ENCODE measurements at regions not wholly inside any gene's neighbourhood (a gene's known extent, or its start where the extent isn't known, plus 50 kb on each side); places are given as distances from the start of the nearest gene placed in this dataset.

GRCh38 chr3:109608574-109608973, 271.2 kb upstream of the DPPA4 start:
- Histone ChIP-seq H3K27ac (ENCODE audit: low read depth, low read length, poor library complexity, severe bottlenecking) (no peak overlapping the region), H3K27me3 (replicated peaks; ENCODE audit: insufficient read depth, low read depth, low read length, poor library complexity) (no peaks in the 10 kb centered on the region), H3K36me3 (ENCODE audit: insufficient read depth, low read length, poor library complexity, severe bottlenecking) (no peaks in the 10 kb centered on the region), H3K9me3 (ENCODE audit: low read depth, low read length, poor library complexity, severe bottlenecking) (no peaks in the 10 kb centered on the region), H3K4me3 (ENCODE audit: low read depth, low read length, poor library complexity, severe bottlenecking) (no peak overlapping the region), H3K4me1 (ENCODE audit: insufficient read depth, low read length, poor library complexity, severe bottlenecking) (no peaks in the 10 kb centered on the region)
- CTCF ChIA-PET = no interaction called here
- TF ChIP-seq EZH2 (IDR thresholded peaks at IDR 0.05; ENCODE audit: borderline replicate concordance, low read depth, low read length, poor library complexity, severe bottlenecking) = no peak
- TF ChIP-seq, protein P1, sequence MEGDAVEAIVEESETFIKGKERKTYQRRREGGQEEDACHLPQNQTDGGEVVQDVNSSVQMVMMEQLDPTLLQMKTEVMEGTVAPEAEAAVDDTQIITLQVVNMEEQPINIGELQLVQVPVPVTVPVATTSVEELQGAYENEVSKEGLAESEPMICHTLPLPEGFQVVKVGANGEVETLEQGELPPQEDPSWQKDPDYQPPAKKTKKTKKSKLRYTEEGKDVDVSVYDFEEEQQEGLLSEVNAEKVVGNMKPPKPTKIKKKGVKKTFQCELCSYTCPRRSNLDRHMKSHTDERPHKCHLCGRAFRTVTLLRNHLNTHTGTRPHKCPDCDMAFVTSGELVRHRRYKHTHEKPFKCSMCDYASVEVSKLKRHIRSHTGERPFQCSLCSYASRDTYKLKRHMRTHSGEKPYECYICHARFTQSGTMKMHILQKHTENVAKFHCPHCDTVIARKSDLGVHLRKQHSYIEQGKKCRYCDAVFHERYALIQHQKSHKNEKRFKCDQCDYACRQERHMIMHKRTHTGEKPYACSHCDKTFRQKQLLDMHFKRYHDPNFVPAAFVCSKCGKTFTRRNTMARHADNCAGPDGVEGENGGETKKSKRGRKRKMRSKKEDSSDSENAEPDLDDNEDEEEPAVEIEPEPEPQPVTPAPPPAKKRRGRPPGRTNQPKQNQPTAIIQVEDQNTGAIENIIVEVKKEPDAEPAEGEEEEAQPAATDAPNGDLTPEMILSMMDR (conservative IDR thresholded peaks at IDR 0.05; ENCODE audit: low read depth, low read length) = no peak
- intact Hi-C loops (cut with micrococcal nuclease; ENCODE audit: unreplicated experiment) = no loop called here
- DNase-seq (ENCODE audit: low spot score) = no peak
- POLR2A ChIA-PET (ENCODE audit: low non-redundant PET) = interaction anchor here (0.6 kb wide), 1 partner anchor 8 kb away, joined by 4 read pairs; no protein-coding TSS in a partner anchor
- no TSS peak for BruUV-seq (replicated peaks)

DNA sequence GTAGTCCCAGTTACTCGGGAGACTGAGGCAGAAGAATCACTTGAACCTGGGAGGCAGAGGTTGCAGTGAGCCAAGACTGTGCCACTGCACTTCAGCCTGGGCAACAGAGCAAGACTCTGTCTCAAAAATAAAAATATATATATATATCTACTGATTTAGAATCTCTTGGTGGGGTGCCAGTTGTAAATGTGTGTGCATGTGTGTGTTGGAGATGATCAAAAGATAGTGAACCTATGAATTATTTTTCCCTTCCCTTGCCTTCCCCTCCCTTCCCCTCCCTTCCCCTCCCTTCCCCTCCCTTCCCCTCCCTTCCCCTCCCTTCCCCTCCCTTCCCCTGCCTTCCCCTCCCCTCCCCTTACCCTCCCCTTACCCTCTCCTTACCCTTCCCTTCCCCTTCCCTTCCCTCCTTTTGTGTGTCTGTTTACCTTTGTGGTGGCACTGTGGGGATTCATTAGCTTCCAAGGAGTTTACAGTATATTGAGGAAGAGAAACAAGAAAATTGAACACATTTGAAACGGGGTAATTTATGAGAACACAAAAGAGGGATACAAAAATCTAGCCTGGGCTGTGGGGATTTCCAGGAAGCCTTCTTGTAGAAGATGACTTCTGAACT, 281.5 kb upstream of the DPPA4 start:
- ChIA-PET CTCF (no interaction called here), POLR2A (ENCODE audit: low non-redundant PET) (no interaction called here)
- DNase-seq (ENCODE audit: low spot score) = no peak
- Histone ChIP-seq H3K4me1 (ENCODE audit: insufficient read depth, low read length, poor library complexity, severe bottlenecking) (no peaks in the 10 kb centered on the region), H3K9me3 (ENCODE audit: low read depth, low read length, poor library complexity, severe bottlenecking) (no peaks in the 10 kb centered on the region), H3K4me3 (ENCODE audit: low read depth, low read length, poor library complexity, severe bottlenecking) (no peak overlapping the region), H3K27me3 (replicated peaks; ENCODE audit: insufficient read depth, low read depth, low read length, poor library complexity) (no peaks in the 10 kb centered on the region), H3K36me3 (ENCODE audit: insufficient read depth, low read length, poor library complexity, severe bottlenecking) (no peaks in the 10 kb centered on the region), H3K27ac (ENCODE audit: low read depth, low read length, poor library complexity, severe bottlenecking) (no peak overlapping the region)
- intact Hi-C loops (cut with micrococcal nuclease; ENCODE audit: unreplicated experiment) = no loop called here
- no TSS peak for BruUV-seq (replicated peaks)
- TF ChIP-seq, protein P1 (conservative IDR thresholded peaks at IDR 0.05; ENCODE audit: low read depth, low read length) = no peak
- TF ChIP-seq EZH2 (IDR thresholded peaks at IDR 0.05; ENCODE audit: borderline replicate concordance, low read depth, low read length, poor library complexity, severe bottlenecking) = no peak

DNA sequence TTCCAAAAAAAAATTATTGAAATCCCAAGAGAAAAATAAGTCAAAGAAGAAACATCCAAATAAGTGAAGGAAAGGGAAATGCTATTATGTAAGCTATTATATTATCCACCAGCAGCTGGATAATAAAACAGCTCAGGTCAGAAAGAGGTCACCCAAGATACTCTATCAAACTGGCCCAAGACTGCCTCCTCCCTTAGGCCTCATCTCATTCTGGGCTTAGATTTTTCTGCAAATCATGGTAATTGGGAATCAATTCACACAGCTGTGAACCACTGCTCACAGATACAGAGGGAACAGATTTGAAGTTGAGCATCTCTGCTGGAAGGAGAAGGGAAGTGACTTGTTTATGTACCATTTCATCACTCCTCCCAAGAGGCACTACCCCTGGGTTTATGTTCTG, 294.6 kb upstream of the DPPA4 start:
- BruUV-seq (replicated peaks) = no TSS peak
- ChIA-PET CTCF (no interaction called here), POLR2A (ENCODE audit: low non-redundant PET) (no interaction called here)
- Histone ChIP-seq H3K4me1 (ENCODE audit: insufficient read depth, low read length, poor library complexity, severe bottlenecking) (no peaks in the 10 kb centered on the region), H3K4me3 (ENCODE audit: low read depth, low read length, poor library complexity, severe bottlenecking) (no peak overlapping the region), H3K27me3 (replicated peaks; ENCODE audit: insufficient read depth, low read depth, low read length, poor library complexity) (no peaks in the 10 kb centered on the region), H3K36me3 (ENCODE audit: insufficient read depth, low read length, poor library complexity, severe bottlenecking) (no peaks in the 10 kb centered on the region), H3K9me3 (ENCODE audit: low read depth, low read length, poor library complexity, severe bottlenecking) (no peaks in the 10 kb centered on the region), H3K27ac (ENCODE audit: low read depth, low read length, poor library complexity, severe bottlenecking) (no peak overlapping the region)
- TF ChIP-seq EZH2 (IDR thresholded peaks at IDR 0.05; ENCODE audit: borderline replicate concordance, low read depth, low read length, poor library complexity, severe bottlenecking) = no peak
- TF ChIP-seq, protein P1 (conservative IDR thresholded peaks at IDR 0.05; ENCODE audit: low read depth, low read length) = no peak
- no peak for DNase-seq (ENCODE audit: low spot score)
- intact Hi-C loops (cut with micrococcal nuclease; ENCODE audit: unreplicated experiment) = no loop called here

All from A673 (cell line).